Mesendoderm (in vitro differentiated cells): ENCODE measurements at regions not wholly inside any gene's neighbourhood (a gene's known extent, or its start where the extent isn't known, plus 50 kb on each side); places are given as distances from the start of the nearest gene placed in this dataset.
"Not testable (repeated sequence)": the region's sequence is repeated elsewhere in the genome, so short reads cannot be mapped to it uniquely, and the experiment has no call there.

Experiments
- DNase-seq: peaks from one replicate; pipeline ENCODE4 v3.0.0; 2013
- H2AK5ac ChIP-seq: 2 replicates; pipeline ENCODE4 v1.6.1; 2013; ENCODE audit warnings: low read length, inconsistent platforms
- H2BK120ac ChIP-seq: 2 replicates; pipeline ENCODE4 v1.6.1; 2013; ENCODE audit warnings: low read depth, mild to moderate bottlenecking, low read length, moderate library complexity, mixed read lengths
- H2BK15ac ChIP-seq: replicated peaks from 2 replicates; pipeline ENCODE4 v1.6.1; 2013; ENCODE audit warnings: low read depth, mild to moderate bottlenecking, moderate library complexity
- H2BK5ac ChIP-seq: 2 replicates; pipeline ENCODE4 v1.6.1; 2013; ENCODE audit warnings: low read length, inconsistent platforms
- H3K18ac ChIP-seq: 2 replicates; pipeline ENCODE4 v1.6.1; 2013; ENCODE audit warnings: mild to moderate bottlenecking, low read length, mixed read lengths
- H3K23ac ChIP-seq: one replicate; pipeline ENCODE4 v1.6.1; 2013; ENCODE audit warnings: low read length
- H3K27ac ChIP-seq: 2 replicates; pipeline ENCODE4 v1.5.1; 2013; ENCODE audit warnings: low read depth, mild to moderate bottlenecking, inconsistent platforms, low read length, moderate library complexity
- H3K27me3 ChIP-seq: 2 replicates; pipeline ENCODE4 v1.6.1; 2013; ENCODE audit warnings: low read length, control low read depth, mild to moderate bottlenecking, inconsistent platforms; ENCODE audit not compliant: insufficient read depth, poor library complexity
- H3K36me3 ChIP-seq: 2 replicates; pipeline ENCODE4 v1.6.1; 2013; ENCODE audit warnings: low read length, inconsistent platforms; ENCODE audit not compliant: control insufficient read depth, insufficient read depth
- H3K4ac ChIP-seq: one replicate; pipeline ENCODE4 v1.6.1; 2013; ENCODE audit warnings: low read depth, mild to moderate bottlenecking, low read length, moderate library complexity
- H3K4me1 ChIP-seq: 2 replicates; pipeline ENCODE4 v1.6.1; 2013; ENCODE audit warnings: low read depth, low read length, inconsistent platforms; ENCODE audit not compliant: control insufficient read depth
- H3K4me2 ChIP-seq: 2 replicates; pipeline ENCODE4 v1.6.1; 2013; ENCODE audit warnings: low read length
- H3K4me3 ChIP-seq: 2 replicates; pipeline ENCODE4 v1.5.1; 2013; ENCODE audit warnings: mild to moderate bottlenecking, low read length
- H3K56ac ChIP-seq: one replicate; pipeline ENCODE4 v1.6.1; 2013; ENCODE audit warnings: low read length
- H3K79me1 ChIP-seq: 2 replicates; pipeline ENCODE4 v1.6.1; 2013; ENCODE audit warnings: low read length, inconsistent platforms
- H3K79me2 ChIP-seq: 2 replicates; pipeline ENCODE4 v1.6.1; 2013; ENCODE audit warnings: mild to moderate bottlenecking, low read length; ENCODE audit not compliant: control insufficient read depth, insufficient read depth
- H3K9ac ChIP-seq: 2 replicates; pipeline ENCODE4 v1.6.1; 2013; ENCODE audit warnings: low read length, inconsistent platforms
- H4K5ac ChIP-seq: one replicate; pipeline ENCODE4 v1.6.1; 2013; ENCODE audit warnings: low read length
- H4K8ac ChIP-seq: one replicate; pipeline ENCODE4 v1.6.1; 2013; ENCODE audit warnings: low read depth, mild to moderate bottlenecking, control low read depth, low read length, moderate library complexity
- WGBS: extraction: QIAGEN DNeasy Blood & Tissue Kit; methylation state at CpG from one replicate; pipeline ENCODE4 v1.1.7; 2013; ENCODE audit warnings: low lambda C conversion rate, missing lambda C conversion rate; ENCODE audit not compliant: insufficient coverage; ENCODE audit errors: extremely low coverage; 5-methylcytosine and 5-hydroxymethylcytosine counted together

DNA sequence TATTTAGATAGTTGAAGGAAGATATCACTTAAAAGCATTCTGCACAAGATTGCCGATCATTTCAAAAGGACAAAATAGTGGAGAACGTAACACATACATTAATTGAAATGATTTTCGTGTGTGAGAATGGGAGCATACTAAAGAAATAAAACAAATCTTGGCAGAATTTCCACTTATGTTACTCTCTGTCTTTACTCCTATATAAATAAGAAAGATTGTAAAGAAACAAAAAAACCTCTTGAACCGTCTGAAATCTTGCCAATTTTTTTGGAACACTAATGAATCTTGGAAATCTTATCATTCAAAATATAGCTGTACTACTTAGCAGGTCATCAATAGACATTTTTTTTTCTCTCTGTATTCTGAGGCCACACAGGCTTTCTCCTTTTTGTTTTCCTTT, 528.8 kb upstream of the NCAM2 start:
- DNase-seq = no peak
- H3K4me1 ChIP-seq = no peaks in the 10 kb centered on the region
- no CpG with 5 or more reads among the region's 4 CpGs for WGBS
- no peaks in the 10 kb centered on the region for H3K36me3 ChIP-seq
- H2AK5ac ChIP-seq = no peak overlapping the region
- H3K79me2 ChIP-seq = no peaks in the 10 kb centered on the region
- H3K4ac ChIP-seq = no peak overlapping the region
- no peak overlapping the region for H3K4me2 ChIP-seq
- H3K27ac ChIP-seq = no peak overlapping the region
- H2BK120ac ChIP-seq = no peak overlapping the region
- H2BK15ac ChIP-seq = no peak overlapping the region
- H3K9ac ChIP-seq = no peak overlapping the region
- no peak overlapping the region for H3K23ac ChIP-seq
- no peaks in the 10 kb centered on the region for H3K79me1 ChIP-seq
- no peaks in the 10 kb centered on the region for H3K27me3 ChIP-seq
- no peak overlapping the region for H3K56ac ChIP-seq
- H4K8ac ChIP-seq = no peak overlapping the region
- H3K18ac ChIP-seq = no peak overlapping the region
- H2BK5ac ChIP-seq = no peak overlapping the region
- H3K4me3 ChIP-seq = no peak overlapping the region
- no peak overlapping the region for H4K5ac ChIP-seq

- H4K8ac ChIP-seq = no peak overlapping the region
- H3K27me3 ChIP-seq = no peaks in the 10 kb centered on the region
- H3K23ac ChIP-seq = no peak overlapping the region
- H3K79me2 ChIP-seq = no peaks in the 10 kb centered on the region
- no peak overlapping the region for H3K9ac ChIP-seq
- no peak overlapping the region for H2BK15ac ChIP-seq
- H4K5ac ChIP-seq = no peak overlapping the region
- no peak overlapping the region for H3K4me2 ChIP-seq
- no peak overlapping the region for H2AK5ac ChIP-seq
- no peaks in the 10 kb centered on the region for H3K79me1 ChIP-seq
- H3K36me3 ChIP-seq = no peaks in the 10 kb centered on the region
- H3K18ac ChIP-seq = no peak overlapping the region
- no peak overlapping the region for H3K4me3 ChIP-seq
- no peak for DNase-seq
- no peak overlapping the region for H3K56ac ChIP-seq
- H2BK120ac ChIP-seq = no peak overlapping the region
- H3K4me1 ChIP-seq = no peaks in the 10 kb centered on the region
- H3K4ac ChIP-seq = no peak overlapping the region
- no peak overlapping the region for H3K27ac ChIP-seq
- H2BK5ac ChIP-seq = no peak overlapping the region
These were observed 511.9 kb upstream of the NCAM2 start for GRCh38 chr21:20486303-20486702.

- not testable (repeated sequence) for H2BK15ac ChIP-seq, H3K36me3 ChIP-seq, H3K23ac ChIP-seq, H3K4me2 ChIP-seq, H3K9ac ChIP-seq, H3K18ac ChIP-seq, H3K27ac ChIP-seq, H3K56ac ChIP-seq, H3K79me2 ChIP-seq, H4K8ac ChIP-seq, H3K4me3 ChIP-seq, H3K79me1 ChIP-seq, H3K27me3 ChIP-seq, DNase-seq, H2BK120ac ChIP-seq, H3K4ac ChIP-seq, H2AK5ac ChIP-seq, H3K4me1 ChIP-seq, H2BK5ac ChIP-seq, H4K5ac ChIP-seq
- WGBS = no CpG with 5 or more reads among the region's 3 CpGs
These were observed 495.3 kb upstream of the NCAM2 start for GRCh38 chr21:20502915-20503314.

GRCh38 chr21:20507783-20508182, 490.4 kb upstream of the NCAM2 start:
- Histone ChIP-seq H3K27ac (no peak overlapping the region), H2BK120ac (no peak overlapping the region), H3K79me2 (no peaks in the 10 kb centered on the region), H3K18ac (no peak overlapping the region), H4K5ac (no peak overlapping the region), H3K23ac (no peak overlapping the region), H3K27me3 (no peaks in the 10 kb centered on the region), H3K4me2 (no peak overlapping the region), H2AK5ac (no peak overlapping the region), H2BK5ac (no peak overlapping the region), H3K4me1 (no peaks in the 10 kb centered on the region), H3K4me3 (no peak overlapping the region), H3K56ac (no peak overlapping the region), H3K4ac (no peak overlapping the region), H2BK15ac (no peak overlapping the region), H4K8ac (no peak overlapping the region), H3K79me1 (no peaks in the 10 kb centered on the region), H3K9ac (no peak overlapping the region), H3K36me3 (no peaks in the 10 kb centered on the region)
- no CpG with 5 or more reads among the region's 5 CpGs for WGBS
- no peak for DNase-seq

DNA sequence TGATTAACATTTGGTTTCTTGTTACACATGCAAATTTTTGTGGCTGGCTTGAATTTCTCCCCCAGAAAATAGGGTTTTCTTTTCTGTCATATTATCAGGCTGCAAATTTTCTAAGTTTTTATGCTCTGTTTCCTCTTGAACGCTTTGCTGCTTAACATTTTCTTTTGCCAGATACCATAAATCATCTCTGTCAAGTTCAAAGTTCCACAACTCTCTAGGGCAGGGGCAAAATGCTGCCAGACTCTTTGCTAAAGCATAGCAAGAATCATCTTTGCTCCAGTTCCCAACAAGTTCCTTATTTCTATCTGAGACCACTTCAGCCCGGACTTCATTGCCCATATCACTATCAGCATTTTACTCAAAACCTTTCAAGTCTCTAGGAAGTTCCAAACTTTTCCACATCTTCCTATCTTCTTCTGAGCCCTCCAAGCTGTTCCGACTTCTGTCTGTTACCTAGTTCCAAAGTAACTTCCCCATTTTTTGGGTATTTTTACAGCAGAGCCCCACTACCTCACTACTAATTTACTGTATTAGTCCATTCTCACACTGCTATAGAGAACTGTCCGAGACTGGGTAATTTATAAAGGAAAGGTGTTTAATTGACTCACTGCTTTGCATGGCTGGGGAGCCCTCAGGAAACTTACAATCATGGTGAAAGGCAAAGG, 486.9 kb upstream of the NCAM2 start:
- Histone ChIP-seq H3K4me2 (no peak overlapping the region), H3K9ac (no peak overlapping the region), H3K56ac (no peak overlapping the region), H2AK5ac (no peak overlapping the region), H3K36me3 (no peaks in the 10 kb centered on the region), H3K79me1 (no peaks in the 10 kb centered on the region), H4K5ac (no peak overlapping the region), H3K4me1 (no peaks in the 10 kb centered on the region), H4K8ac (no peak overlapping the region), H3K27ac (no peak overlapping the region), H3K23ac (no peak overlapping the region), H3K27me3 (no peaks in the 10 kb centered on the region), H2BK15ac (no peak overlapping the region), H3K18ac (no peak overlapping the region), H3K4ac (no peak overlapping the region), H3K79me2 (no peaks in the 10 kb centered on the region), H2BK5ac (no peak overlapping the region), H3K4me3 (no peak overlapping the region), H2BK120ac (no peak overlapping the region)
- WGBS = no CpG with 5 or more reads among the region's 4 CpGs
- DNase-seq = no peak

DNA sequence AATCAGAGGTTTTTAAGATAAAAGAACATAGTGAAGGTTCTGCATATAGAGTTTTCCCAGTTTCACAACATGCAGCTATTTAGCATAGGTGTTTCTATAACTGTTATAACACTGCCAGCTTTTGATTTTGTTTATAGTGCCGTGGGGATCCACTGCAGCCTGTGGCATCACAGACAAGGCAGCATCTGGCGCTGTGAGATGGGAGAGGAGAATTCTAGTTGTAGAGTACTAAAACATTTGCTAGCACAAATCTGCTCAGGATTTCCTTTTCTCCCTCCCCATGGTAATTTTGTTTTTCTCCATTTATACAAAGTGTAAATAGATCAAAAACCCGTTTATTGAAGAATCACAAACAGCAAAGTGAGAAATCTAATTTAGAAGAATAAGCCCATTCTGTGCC, 482.8 kb upstream of the NCAM2 start:
- Histone ChIP-seq H3K79me1 (no peaks in the 10 kb centered on the region), H3K4ac (no peak overlapping the region), H2BK5ac (no peak overlapping the region), H2BK15ac (no peak overlapping the region), H2BK120ac (no peak overlapping the region), H3K27ac (no peak overlapping the region), H3K4me2 (no peak overlapping the region), H3K56ac (no peak overlapping the region), H4K8ac (no peak overlapping the region), H3K9ac (no peak overlapping the region), H2AK5ac (no peak overlapping the region), H3K18ac (no peak overlapping the region), H3K23ac (no peak overlapping the region), H4K5ac (no peak overlapping the region), H3K4me1 (no peaks in the 10 kb centered on the region), H3K4me3 (no peak overlapping the region), H3K79me2 (no peaks in the 10 kb centered on the region), H3K36me3 (no peaks in the 10 kb centered on the region), H3K27me3 (no peaks in the 10 kb centered on the region)
- WGBS = no CpG with 5 or more reads among the region's 3 CpGs
- DNase-seq = no peak
